HG02840 (cell line): ENCODE measurements at regions not wholly inside any gene's neighbourhood (a gene's known extent, or its start where the extent isn't known, plus 50 kb on each side); places are given as distances from the start of the nearest gene placed in this dataset.

Experiments
- ATAC-seq: cut with Tn5 transposase; IDR thresholded peaks from one replicate; pipeline ENCODE4 v1.9.1; 2021; ENCODE audit warnings: mild to moderate bottlenecking, moderate library complexity, moderate number of reproducible peaks; ENCODE audit not compliant: unreplicated experiment, low FRiP score

GRCh38 chr2:181235683-181236459 is 221.3 kb upstream of the ITGA4 start:
- peak; percentile 84 for ATAC-seq

GRCh38 chr2:181239201-181239799 is 217.9 kb upstream of the ITGA4 start:
- no peak for ATAC-seq

GRCh38 chr2:181240844-181241243 is 216.3 kb upstream of the ITGA4 start:
- no peak for ATAC-seq

- no peak for ATAC-seq
Measured at GRCh38 chr2:181241366-181241765, 215.8 kb upstream of the ITGA4 start.

- ATAC-seq: peak; percentile 80
Measured at GRCh38 chr2:181241797-181242196, 215.4 kb upstream of the ITGA4 start.

- no peak for ATAC-seq
Measured at GRCh38 chr2:181242262-181242661, 214.9 kb upstream of the ITGA4 start.

- ATAC-seq: no peak
Measured at GRCh38 chr2:181243319-181243718, 213.9 kb upstream of the ITGA4 start.

GRCh38 chr2:181250691-181251090 is 206.5 kb upstream of the ITGA4 start:
- ATAC-seq: no peak

GRCh38 chr2:181252262-181253148 is 204.7 kb upstream of the ITGA4 start:
- no peak for ATAC-seq

GRCh38 chr2:181253438-181253837 is 203.7 kb upstream of the ITGA4 start:
- no peak for ATAC-seq

- ATAC-seq: no peak
Measured at GRCh38 chr2:181255651-181256050, 201.5 kb upstream of the ITGA4 start.

GRCh38 chr2:181258720-181259119 is 198.5 kb upstream of the ITGA4 start:
- no peak for ATAC-seq

- ATAC-seq: no peak
Measured at GRCh38 chr2:181262782-181263181, 194.4 kb upstream of the ITGA4 start.

GRCh38 chr2:181264001-181264400 is 193.2 kb upstream of the ITGA4 start:
- no peak for ATAC-seq

GRCh38 chr2:181264441-181264840 is 192.7 kb upstream of the ITGA4 start:
- ATAC-seq: no peak

- no peak for ATAC-seq
Measured at GRCh38 chr2:181266614-181267013, 190.6 kb upstream of the ITGA4 start.

GRCh38 chr2:181268174-181268867 is 188.9 kb upstream of the ITGA4 start:
- peak; percentile 52 for ATAC-seq

- ATAC-seq: no peak
Measured at GRCh38 chr2:181273986-181274385, 183.2 kb upstream of the ITGA4 start.

- no peak for ATAC-seq
Measured at GRCh38 chr2:181275643-181276070, 181.5 kb upstream of the ITGA4 start.

- no peak for ATAC-seq
Measured at GRCh38 chr2:181281206-181281832, 175.9 kb upstream of the ITGA4 start.
